ENCODE measurements at regions not wholly inside any gene's neighbourhood (a gene's known extent, or its start where the extent isn't known, plus 50 kb on each side); places are given as distances from the start of the nearest gene placed in this dataset.

- DNase-seq (ENCODE audit: extremely low read depth in 1 of 11, low read depth in 9 of 11, low spot score in 4 of 11), result no peak
These were observed 363.4 kb upstream of the TMPO start for GRCh38 chr12:98151984-98152383.

- DNase-seq (ENCODE audit: extremely low read depth in 1 of 11, low read depth in 9 of 11, low spot score in 4 of 11), result peak in 9 of 11 donors; percentile 8 to 39 (median 24)
These were observed 360.5 kb upstream of the TMPO start for GRCh38 chr12:98154850-98155249.

GRCh38 chr12:98156697-98157096 is 358.7 kb upstream of the TMPO start:
- no peak for DNase-seq (ENCODE audit: extremely low read depth in 1 of 11, low read depth in 9 of 11, low spot score in 4 of 11)

GRCh38 chr12:98162906-98163678 is 352.3 kb upstream of the TMPO start:
- no peak for DNase-seq (ENCODE audit: extremely low read depth in 1 of 11, low read depth in 9 of 11, low spot score in 4 of 11)

- no peak for DNase-seq (ENCODE audit: extremely low read depth in 1 of 11, low read depth in 9 of 11, low spot score in 4 of 11)
These were observed 343.1 kb upstream of the TMPO start for GRCh38 chr12:98172304-98172703.

- DNase-seq (ENCODE audit: extremely low read depth in 1 of 11, low read depth in 9 of 11, low spot score in 4 of 11), result no peak
These were observed 342.6 kb upstream of the TMPO start for GRCh38 chr12:98172801-98173200.

GRCh38 chr12:98173773-98174427 is 341.5 kb upstream of the TMPO start:
- DNase-seq (ENCODE audit: extremely low read depth in 1 of 11, low read depth in 9 of 11, low spot score in 4 of 11), result no peak

- no peak for DNase-seq (ENCODE audit: extremely low read depth in 1 of 11, low read depth in 9 of 11, low spot score in 4 of 11)
These were observed 341.0 kb upstream of the TMPO start for GRCh38 chr12:98174428-98174809.

GRCh38 chr12:98178126-98178525 is 337.3 kb upstream of the TMPO start:
- DNase-seq (ENCODE audit: extremely low read depth in 1 of 11, low read depth in 9 of 11, low spot score in 4 of 11), result no peak

- DNase-seq (ENCODE audit: extremely low read depth in 1 of 11, low read depth in 9 of 11, low spot score in 4 of 11), result no peak
These were observed 336.2 kb upstream of the TMPO start for GRCh38 chr12:98179151-98179550.

- no peak for DNase-seq (ENCODE audit: extremely low read depth in 1 of 11, low read depth in 9 of 11, low spot score in 4 of 11)
These were observed 334.8 kb upstream of the TMPO start for GRCh38 chr12:98180603-98181002.

- no peak for DNase-seq (ENCODE audit: extremely low read depth in 1 of 11, low read depth in 9 of 11, low spot score in 4 of 11)
These were observed 332.6 kb upstream of the TMPO start for GRCh38 chr12:98182821-98183220.

- no peak for DNase-seq (ENCODE audit: extremely low read depth in 1 of 11, low read depth in 9 of 11, low spot score in 4 of 11)
These were observed 329.8 kb upstream of the TMPO start for GRCh38 chr12:98185606-98186005.

GRCh38 chr12:98188650-98189077 is 326.7 kb upstream of the TMPO start:
- peak in 1 of 11 donors; percentile 1 for DNase-seq (ENCODE audit: extremely low read depth in 1 of 11, low read depth in 9 of 11, low spot score in 4 of 11)

GRCh38 chr12:98194591-98194990 is 320.8 kb upstream of the TMPO start:
- no peak for DNase-seq (ENCODE audit: extremely low read depth in 1 of 11, low read depth in 9 of 11, low spot score in 4 of 11)

GRCh38 chr12:98198261-98198982 is 317.0 kb upstream of the TMPO start:
- no peak for DNase-seq (ENCODE audit: extremely low read depth in 1 of 11, low read depth in 9 of 11, low spot score in 4 of 11)

- DNase-seq (ENCODE audit: extremely low read depth in 1 of 11, low read depth in 9 of 11, low spot score in 4 of 11), result no peak
These were observed 306.6 kb upstream of the TMPO start for GRCh38 chr12:98208816-98209215.

GRCh38 chr12:98211909-98212695 is 303.3 kb upstream of the TMPO start:
- no peak for DNase-seq (ENCODE audit: extremely low read depth in 1 of 11, low read depth in 9 of 11, low spot score in 4 of 11)

- no peak for DNase-seq (ENCODE audit: extremely low read depth in 1 of 11, low read depth in 9 of 11, low spot score in 4 of 11)
These were observed 301.8 kb upstream of the TMPO start for GRCh38 chr12:98213556-98213955.
